Endodermal cell (in vitro differentiated cells): ENCODE measurements at regions not wholly inside any gene's neighbourhood (a gene's known extent, or its start where the extent isn't known, plus 50 kb on each side); places are given as distances from the start of the nearest gene placed in this dataset.

Source experiments
- DNase-seq: peaks from one replicate; pipeline ENCODE4 v3.0.0-alpha.2; 2017
- H3K27ac ChIP-seq: 2 replicates; pipeline ENCODE4 v1.5.1; 2013; ENCODE audit warnings: mild to moderate bottlenecking, low read depth, low read length, moderate library complexity
- H3K27me3 ChIP-seq: 2 replicates; pipeline ENCODE4 v1.6.1; 2013; ENCODE audit warnings: mild to moderate bottlenecking, low read length, moderate library complexity; ENCODE audit not compliant: insufficient read depth, control insufficient read depth, poor library complexity, severe bottlenecking
- H3K36me3 ChIP-seq: 2 replicates; pipeline ENCODE4 v1.7.0; 2013; ENCODE audit warnings: mild to moderate bottlenecking, low read length, moderate library complexity; ENCODE audit not compliant: control insufficient read depth, insufficient read depth
- H3K4me1 ChIP-seq: one replicate; pipeline ENCODE4 v1.7.0; 2013; ENCODE audit warnings: low read length; ENCODE audit not compliant: control insufficient read depth, insufficient read depth
- H3K4me3 ChIP-seq: 2 replicates; pipeline ENCODE4 v1.5.1; 2013; ENCODE audit warnings: mild to moderate bottlenecking, low read length, moderate library complexity
- H3K9ac ChIP-seq: 2 replicates; pipeline ENCODE4 v1.6.1; 2013; ENCODE audit warnings: mild to moderate bottlenecking, low read length, moderate library complexity; ENCODE audit not compliant: poor library complexity, severe bottlenecking; ENCODE audit errors: extremely low read depth
- H3K9me3 ChIP-seq: 2 replicates; pipeline ENCODE4 v1.6.1; 2013; ENCODE audit warnings: mild to moderate bottlenecking, low read length, moderate library complexity; ENCODE audit not compliant: control insufficient read depth
- H3K27ac Mint-ChIP-seq: 2 replicates; pipeline ENCODE4 v1.8.0; 2020; ENCODE audit warnings: mixed read lengths
- H3K27me3 Mint-ChIP-seq: 2 replicates; pipeline ENCODE4 v1.8.0; 2021; ENCODE audit warnings: mild to moderate bottlenecking, mixed read lengths; ENCODE audit not compliant: insufficient read depth
- H3K36me3 Mint-ChIP-seq: 2 replicates; pipeline ENCODE4 v1.8.0; 2020; ENCODE audit warnings: low read depth, mixed read lengths
- H3K4me1 Mint-ChIP-seq: 2 replicates; pipeline ENCODE4 v1.8.0; 2020; ENCODE audit warnings: mixed read lengths
- H3K4me3 Mint-ChIP-seq: 2 replicates; pipeline ENCODE4 v1.8.0; 2020; ENCODE audit warnings: mild to moderate bottlenecking, moderate library complexity, mixed read lengths
- H3K9me3 Mint-ChIP-seq: 2 replicates; pipeline ENCODE4 v1.8.0; 2020; ENCODE audit warnings: mild to moderate bottlenecking, mixed read lengths
- whole genome bisulfite sequencing, 2 experiments: methylation state at CpG; one replicate each; pipeline versions ENCODE4 v1.1.5 to v1.1.7; 2013; ENCODE audit warnings: missing lambda C conversion rate in 2 of 2, mixed read lengths in 1 of 2; ENCODE audit not compliant: insufficient coverage in 1 of 2, insufficient read length in 1 of 2; 5-methylcytosine and 5-hydroxymethylcytosine counted together
- TF ChIP-seq, protein P1 (sequence below): fragments of 200-600 bp; sonication (generic); conservative IDR thresholded peaks from 2 replicates; pipeline ENCODE4 v1.5.0; 2021; ENCODE audit warnings: antibody characterized with exemption, mild to moderate bottlenecking

DNA sequence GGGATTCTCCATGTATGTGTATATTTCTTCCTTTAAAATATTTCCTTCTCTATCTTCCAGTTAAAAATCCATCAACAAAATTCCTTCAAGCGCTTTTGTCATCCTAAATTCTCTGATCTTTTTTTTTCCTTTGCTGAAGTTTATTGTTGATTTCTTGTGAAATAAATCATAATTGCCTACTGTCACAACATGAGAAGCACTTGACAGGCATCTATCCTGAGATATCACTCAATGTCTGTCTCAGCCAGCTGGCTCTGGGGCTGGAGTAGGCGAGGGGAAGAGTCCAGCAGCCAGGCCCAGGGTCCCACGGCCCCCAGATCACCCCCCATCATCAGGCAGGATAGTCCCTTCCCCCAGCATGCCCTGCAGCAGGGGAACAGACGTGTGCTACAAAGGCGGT lies 109.0 kb upstream of the TLE3 start:
- Histone ChIP-seq H3K4me3 (no peak overlapping the region), H3K9me3 (no peaks in the 10 kb centered on the region), H3K36me3 (no peaks in the 10 kb centered on the region), H3K4me1 (no peaks in the 10 kb centered on the region), H3K27me3 (peaks cover 37% of the 10 kb centered on the region), H3K9ac (no peak overlapping the region), H3K27ac (no peak overlapping the region)
- DNase-seq, result no peak
- peaks cover 2% of the 10 kb centered on the region for H3K4me1 Mint-ChIP-seq
- WGBS, 2 experiments, result 88 to 100% methylated on average over 1 to 5 of the region's 5 CpGs
- no peaks in the 10 kb centered on the region for H3K36me3 Mint-ChIP-seq
- no peak overlapping the region for H3K4me3 Mint-ChIP-seq
- peaks cover 64% of the 10 kb centered on the region for H3K27me3 Mint-ChIP-seq
- H3K27ac Mint-ChIP-seq, result no peak overlapping the region
- TF ChIP-seq, protein P1, sequence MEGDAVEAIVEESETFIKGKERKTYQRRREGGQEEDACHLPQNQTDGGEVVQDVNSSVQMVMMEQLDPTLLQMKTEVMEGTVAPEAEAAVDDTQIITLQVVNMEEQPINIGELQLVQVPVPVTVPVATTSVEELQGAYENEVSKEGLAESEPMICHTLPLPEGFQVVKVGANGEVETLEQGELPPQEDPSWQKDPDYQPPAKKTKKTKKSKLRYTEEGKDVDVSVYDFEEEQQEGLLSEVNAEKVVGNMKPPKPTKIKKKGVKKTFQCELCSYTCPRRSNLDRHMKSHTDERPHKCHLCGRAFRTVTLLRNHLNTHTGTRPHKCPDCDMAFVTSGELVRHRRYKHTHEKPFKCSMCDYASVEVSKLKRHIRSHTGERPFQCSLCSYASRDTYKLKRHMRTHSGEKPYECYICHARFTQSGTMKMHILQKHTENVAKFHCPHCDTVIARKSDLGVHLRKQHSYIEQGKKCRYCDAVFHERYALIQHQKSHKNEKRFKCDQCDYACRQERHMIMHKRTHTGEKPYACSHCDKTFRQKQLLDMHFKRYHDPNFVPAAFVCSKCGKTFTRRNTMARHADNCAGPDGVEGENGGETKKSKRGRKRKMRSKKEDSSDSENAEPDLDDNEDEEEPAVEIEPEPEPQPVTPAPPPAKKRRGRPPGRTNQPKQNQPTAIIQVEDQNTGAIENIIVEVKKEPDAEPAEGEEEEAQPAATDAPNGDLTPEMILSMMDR, result no peak
- no peaks in the 10 kb centered on the region for H3K9me3 Mint-ChIP-seq

DNA sequence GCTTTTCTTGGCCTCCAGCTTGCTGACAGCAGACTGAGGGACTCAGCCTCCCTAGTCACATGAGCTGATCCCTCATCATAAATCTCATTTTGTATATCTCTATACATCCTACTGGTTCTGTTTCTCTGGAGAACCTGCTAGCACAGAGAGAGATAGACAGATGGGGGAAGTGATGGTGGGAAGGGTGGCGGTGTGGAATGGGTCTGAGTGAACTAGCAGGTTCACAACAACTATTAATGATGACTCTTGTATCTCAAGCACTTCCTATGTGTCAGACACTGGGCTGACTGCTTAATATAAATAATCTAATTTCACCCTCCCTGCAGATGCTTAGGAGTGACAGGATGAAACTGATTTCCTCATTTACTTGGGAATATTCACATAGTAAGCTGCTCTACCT lies 106.9 kb upstream of the TLE3 start:
- 83% methylated on average over 1 of the region's 1 CpG; no CpG with 5 or more reads in 1 of the 2 experiments for WGBS, 2 experiments
- peaks cover 33% of the 10 kb centered on the region for H3K27me3 ChIP-seq
- H3K27me3 Mint-ChIP-seq, result peaks cover 57% of the 10 kb centered on the region
- H3K36me3 ChIP-seq, result no peaks in the 10 kb centered on the region
- H3K27ac Mint-ChIP-seq, result no peak overlapping the region
- no peak overlapping the region for H3K9ac ChIP-seq
- no peaks in the 10 kb centered on the region for H3K4me1 ChIP-seq
- H3K36me3 Mint-ChIP-seq, result no peaks in the 10 kb centered on the region
- H3K4me3 ChIP-seq, result no peak overlapping the region
- no peaks in the 10 kb centered on the region for H3K9me3 ChIP-seq
- DNase-seq, result no peak
- TF ChIP-seq, protein P1, result no peak
- no peak overlapping the region for H3K4me3 Mint-ChIP-seq
- no peaks in the 10 kb centered on the region for H3K9me3 Mint-ChIP-seq
- H3K27ac ChIP-seq, result no peak overlapping the region
- H3K4me1 Mint-ChIP-seq, result peaks cover 2% of the 10 kb centered on the region

DNA sequence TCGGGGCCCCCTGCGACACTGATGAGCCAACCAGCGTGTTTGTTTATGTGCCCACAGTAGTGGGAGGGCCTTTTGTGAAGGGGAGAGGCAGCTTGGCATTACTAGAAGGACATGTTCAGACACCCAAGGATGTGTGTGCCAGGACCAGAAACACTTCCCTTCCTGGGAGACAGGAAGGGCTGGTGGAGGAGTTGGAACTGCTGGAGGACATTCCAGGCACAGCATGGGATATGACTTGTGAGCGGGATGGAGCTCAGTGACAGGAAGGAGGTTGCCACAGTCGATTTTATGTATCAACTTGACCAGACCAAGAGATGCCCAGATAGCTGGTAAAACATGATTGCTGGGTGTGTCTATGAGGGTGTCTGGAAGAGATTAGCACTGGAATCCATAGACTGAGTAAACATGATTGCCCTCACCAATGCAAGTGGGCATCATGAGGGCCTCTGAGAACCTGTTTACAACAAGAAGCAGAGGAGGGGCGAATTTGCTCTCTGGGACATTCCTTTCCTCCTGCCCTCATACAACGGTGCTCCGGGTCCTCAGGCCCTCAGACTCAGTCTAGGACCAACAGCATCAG lies 106.4 kb upstream of the TLE3 start:
- H3K4me3 Mint-ChIP-seq, result no peak overlapping the region
- TF ChIP-seq, protein P1, result no peak
- H3K9me3 ChIP-seq, result no peaks in the 10 kb centered on the region
- no peak overlapping the region for H3K4me3 ChIP-seq
- no peak overlapping the region for H3K9ac ChIP-seq
- peaks cover 55% of the 10 kb centered on the region for H3K27me3 Mint-ChIP-seq
- no peaks in the 10 kb centered on the region for H3K36me3 ChIP-seq
- DNase-seq, result no peak
- H3K36me3 Mint-ChIP-seq, result no peaks in the 10 kb centered on the region
- H3K27ac Mint-ChIP-seq, result no peak overlapping the region
- H3K4me1 Mint-ChIP-seq, result peaks cover 5% of the 10 kb centered on the region
- H3K4me1 ChIP-seq, result no peaks in the 10 kb centered on the region
- H3K27ac ChIP-seq, result no peak overlapping the region
- 89 to 94% methylated on average over 6 to 8 of the region's 8 CpGs for WGBS, 2 experiments
- peaks cover 36% of the 10 kb centered on the region for H3K27me3 ChIP-seq
- H3K9me3 Mint-ChIP-seq, result no peaks in the 10 kb centered on the region
